HCT116 (cell line): ENCODE measurements at regions not wholly inside any gene's neighbourhood (a gene's known extent, or its start where the extent isn't known, plus 50 kb on each side); places are given as distances from the start of the nearest gene placed in this dataset.

ENCODE experiments used
- CEBPB ChIP-seq: IDR thresholded peaks from 2 replicates; pipeline ENCODE4 v1.6.1; 2012; ENCODE audit warnings: low read depth
- CTCF ChIP-seq, 3 experiments: fragments of 200-600 bp in 1 of 3; sonication (generic) in 1 of 3; IDR thresholded peaks in 2 of 3; conservative IDR thresholded peaks in 1 of 3; 2 replicates each; pipeline ENCODE4 v1.5.1; 2012 to 2017; ENCODE audit warnings: low read depth in 2 of 3, low read length in 2 of 3, antibody characterized with exemption in 1 of 3, borderline replicate concordance in 1 of 3, control low read depth in 1 of 3, mild to moderate bottlenecking in 1 of 3, mixed read lengths in 1 of 3, mixed run types in 1 of 3, moderate library complexity in 1 of 3; ENCODE audit not compliant: insufficient read depth in 1 of 3
- EGR1 ChIP-seq: IDR thresholded peaks from 2 replicates; pipeline ENCODE4 v1.6.1; 2012; ENCODE audit warnings: low read depth
- ELF1 ChIP-seq: IDR thresholded peaks from 2 replicates; pipeline ENCODE4 v1.6.1; 2012; ENCODE audit warnings: low read depth, borderline replicate concordance
- EZH2 ChIP-seq: fragments of 200-600 bp; sonication (generic); IDR thresholded peaks from 2 replicates; pipeline ENCODE4 v1.6.1; 2017; ENCODE audit warnings: antibody characterized with exemption, mixed run types
- FOSL1 ChIP-seq: IDR thresholded peaks from 2 replicates; pipeline ENCODE4 v1.6.1; 2012; ENCODE audit warnings: low read depth
- JUND ChIP-seq: IDR thresholded peaks from 2 replicates; pipeline ENCODE4 v1.6.1; 2012
- MAX ChIP-seq: IDR thresholded peaks from 2 replicates; pipeline ENCODE4 v1.6.1; 2012
- POLR2A ChIP-seq: IDR thresholded peaks from 2 replicates; pipeline ENCODE4 v1.7.0; 2011; ENCODE audit warnings: borderline replicate concordance; ENCODE audit not compliant: insufficient read depth, insufficient read length; ENCODE audit errors: extremely low read depth
- POLR2AphosphoS5 ChIP-seq: IDR thresholded peaks from 2 replicates; pipeline ENCODE4 v1.6.1; 2011; ENCODE audit warnings: mild to moderate bottlenecking, low read depth, low read length, moderate library complexity
- SIN3A ChIP-seq: IDR thresholded peaks from 2 replicates; pipeline ENCODE4 v1.6.1; 2012; ENCODE audit warnings: low read depth
- SP1 ChIP-seq: IDR thresholded peaks from 2 replicates; pipeline ENCODE4 v1.6.1; 2012; ENCODE audit warnings: low read depth
- ZNF274 ChIP-seq: fragments of 200-500 bp; sonication (Bioruptor generic); IDR thresholded peaks from 2 replicates; pipeline ENCODE4 v1.6.1; 2014; ENCODE audit warnings: mild to moderate bottlenecking, low read depth, low read length, inconsistent platforms
- TF ChIP-seq, protein P1 (sequence below): IDR thresholded peaks from 2 replicates; pipeline ENCODE4 v1.6.1; 2012

GRCh38 chr1:232267092-232267836 is 362.7 kb downstream of the SIPA1L2 start:
- TF ChIP-seq POLR2A (no peak), CTCF (IDR thresholded peaks at IDR 0.05 in 2 of 3, conservative IDR thresholded peaks at IDR 0.05 in 1 of 3; ENCODE audit: borderline replicate concordance in 1 of 3, insufficient read depth in 1 of 3, low read depth in 2 of 3, low read length in 2 of 3) (no peak), SIN3A (no peak), MAX (no peak), CEBPB (no peak), POLR2AphosphoS5 (no peak), FOSL1 (no peak), EZH2 (no peak), JUND (no peak), ZNF274 (no peak), SP1 (no peak), ELF1 (no peak), EGR1 (no peak)
- TF ChIP-seq, protein P1, sequence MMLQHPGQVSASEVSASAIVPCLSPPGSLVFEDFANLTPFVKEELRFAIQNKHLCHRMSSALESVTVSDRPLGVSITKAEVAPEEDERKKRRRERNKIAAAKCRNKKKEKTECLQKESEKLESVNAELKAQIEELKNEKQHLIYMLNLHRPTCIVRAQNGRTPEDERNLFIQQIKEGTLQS: no peak
